Astrocyte (in vitro differentiated cells and primary cell): ENCODE measurements at regions not wholly inside any gene's neighbourhood (a gene's known extent, or its start where the extent isn't known, plus 50 kb on each side); places are given as distances from the start of the nearest gene placed in this dataset.

Experiments
- DNase-seq: peaks from one replicate; pipeline ENCODE4 v3.0.0-alpha.2; 2010; ENCODE audit warnings: low read depth
- FAIRE-seq: peaks from 2 replicates; lab custom pipeline; 2011; peaks lifted over from hg19 to GRCh38; lab: Jason Lieb, UNC
- H2AFZ ChIP-seq: 2 replicates; pipeline ENCODE4 v1.6.0; 2012; ENCODE audit warnings: low read depth, low read length, inconsistent platforms
- H3K27ac ChIP-seq: 2 replicates; pipeline ENCODE4 v1.5.1; 2011; ENCODE audit warnings: low read depth, low read length, inconsistent platforms
- H3K27me3 ChIP-seq: 2 replicates; pipeline ENCODE4 v1.6.0; 2011; ENCODE audit warnings: low read length, inconsistent platforms; ENCODE audit not compliant: insufficient read depth
- H3K36me3 ChIP-seq: 2 replicates; pipeline ENCODE4 v1.5.1; 2011; ENCODE audit warnings: low read length, inconsistent platforms; ENCODE audit not compliant: insufficient read depth
- H3K4me1 ChIP-seq: 2 replicates; pipeline ENCODE4 v1.5.1; 2011; ENCODE audit warnings: low read length, inconsistent platforms; ENCODE audit not compliant: insufficient read depth
- H3K4me2 ChIP-seq: 2 replicates; pipeline ENCODE4 v1.6.0; 2012; ENCODE audit warnings: low read length, inconsistent platforms
- H3K4me3 ChIP-seq: 2 replicates; pipeline ENCODE4 v1.5.1; 2011; ENCODE audit warnings: low read depth, mild to moderate bottlenecking, low read length, inconsistent platforms; ENCODE audit not compliant: insufficient read depth
- H3K79me2 ChIP-seq: 2 replicates; pipeline ENCODE4 v1.6.0; 2012; ENCODE audit warnings: mild to moderate bottlenecking, low read length, inconsistent platforms; ENCODE audit not compliant: insufficient read depth
- H3K9ac ChIP-seq: 2 replicates; pipeline ENCODE4 v1.6.0; 2012; ENCODE audit warnings: mild to moderate bottlenecking, low read length, inconsistent platforms
- H3K9me3 ChIP-seq: 2 replicates; pipeline ENCODE4 v1.5.1; 2012; ENCODE audit warnings: low read depth, mild to moderate bottlenecking, low read length, inconsistent platforms; ENCODE audit not compliant: insufficient read depth
- H4K20me1 ChIP-seq: 2 replicates; pipeline ENCODE4 v1.6.0; 2012; ENCODE audit warnings: low read length, inconsistent platforms; ENCODE audit not compliant: insufficient read depth
- H3K27ac Mint-ChIP-seq: one replicate; pipeline ENCODE4 v1.8.0; 2021; ENCODE audit warnings: mild to moderate bottlenecking, mixed read lengths; ENCODE audit not compliant: unreplicated experiment
- H3K27me3 Mint-ChIP-seq: one replicate; pipeline ENCODE4 v1.8.0; 2021; ENCODE audit warnings: low read depth, mixed read lengths; ENCODE audit not compliant: unreplicated experiment
- H3K36me3 Mint-ChIP-seq: one replicate; pipeline ENCODE4 v1.8.0; 2021; ENCODE audit warnings: low read depth, mixed read lengths; ENCODE audit not compliant: unreplicated experiment
- H3K4me1 Mint-ChIP-seq: one replicate; pipeline ENCODE4 v1.8.0; 2021; ENCODE audit warnings: low read depth, mixed read lengths; ENCODE audit not compliant: unreplicated experiment
- H3K4me3 Mint-ChIP-seq: one replicate; pipeline ENCODE4 v1.8.0; 2021; ENCODE audit warnings: mild to moderate bottlenecking, moderate library complexity, mixed read lengths; ENCODE audit not compliant: unreplicated experiment
- H3K9me3 Mint-ChIP-seq: one replicate; pipeline ENCODE4 v1.8.0; 2021; ENCODE audit warnings: mild to moderate bottlenecking, mixed read lengths; ENCODE audit not compliant: unreplicated experiment
- CTCF ChIP-seq: IDR thresholded peaks from 2 replicates; pipeline ENCODE4 v1.5.1; 2011; ENCODE audit warnings: low read depth, mild to moderate bottlenecking, inconsistent platforms, low read length, moderate library complexity; ENCODE audit not compliant: insufficient read depth
- EZH2 ChIP-seq: IDR thresholded peaks from 2 replicates; pipeline ENCODE4 v1.6.1; 2012; ENCODE audit warnings: mild to moderate bottlenecking, low read length, inconsistent platforms; ENCODE audit not compliant: insufficient read depth

- Histone ChIP-seq H2AFZ (no peak overlapping the region), H3K4me2 (no peak overlapping the region), H3K36me3 (no peaks in the 10 kb centered on the region), H3K27ac (no peak overlapping the region), H3K4me3 (no peak overlapping the region), H3K9ac (no peak overlapping the region), H3K79me2 (no peaks in the 10 kb centered on the region), H3K9me3 (no peaks in the 10 kb centered on the region), H4K20me1 (no peaks in the 10 kb centered on the region), H3K27me3 (no peaks in the 10 kb centered on the region), H3K4me1 (peaks cover 14% of the 10 kb centered on the region)
- Mint-ChIP-seq H3K27me3 (peaks cover 35% of the 10 kb centered on the region), H3K9me3 (peaks cover 13% of the 10 kb centered on the region), H3K4me1 (peaks cover 18% of the 10 kb centered on the region), H3K27ac (no peak overlapping the region), H3K36me3 (no peaks in the 10 kb centered on the region), H3K4me3 (no peak overlapping the region)
- TF ChIP-seq CTCF (no peak), EZH2 (no peak)
- FAIRE-seq (no peak), DNase-seq (no peak)
These were observed 86.2 kb upstream of the HS6ST1 start for GRCh38 chr2:128404709-128405466.

DNA sequence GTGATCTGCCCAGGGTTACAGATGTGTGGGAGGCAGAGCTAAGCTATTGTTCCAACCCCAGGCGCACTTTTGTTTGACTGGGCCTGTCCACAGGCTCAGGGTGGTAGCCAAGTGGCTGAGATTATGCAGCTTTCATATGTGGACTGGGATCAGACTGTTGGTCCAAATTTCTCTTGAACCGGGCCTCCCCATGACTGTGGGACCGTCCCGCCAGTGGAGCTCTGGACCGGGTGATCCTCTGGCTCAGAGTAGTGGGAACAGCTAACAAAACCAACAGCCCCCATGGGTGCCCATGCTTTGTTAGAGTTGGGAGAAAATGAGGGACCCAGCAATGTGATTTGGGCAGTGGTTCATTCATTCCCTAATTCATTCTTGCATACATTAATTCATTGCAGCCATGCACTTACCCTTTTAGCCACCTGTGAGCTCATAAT is 86.8 kb upstream of the HS6ST1 start:
- no peak overlapping the region for H2AFZ ChIP-seq
- Mint-ChIP-seq H3K36me3 (no peaks in the 10 kb centered on the region), H3K27me3 (peaks cover 41% of the 10 kb centered on the region), H3K4me3 (no peak overlapping the region), H3K9me3 (peaks cover 12% of the 10 kb centered on the region), H3K4me1 (peaks cover 21% of the 10 kb centered on the region), H3K27ac (no peak overlapping the region)
- no peak for FAIRE-seq
- no peak overlapping the region for H3K9ac ChIP-seq
- no peak overlapping the region for H3K4me3 ChIP-seq
- no peak for DNase-seq
- no peaks in the 10 kb centered on the region for H3K9me3 ChIP-seq
- no peaks in the 10 kb centered on the region for H4K20me1 ChIP-seq
- no peak overlapping the region for H3K4me2 ChIP-seq
- H3K27ac ChIP-seq, result no peak overlapping the region
- H3K27me3 ChIP-seq, result no peaks in the 10 kb centered on the region
- H3K36me3 ChIP-seq, result no peaks in the 10 kb centered on the region
- TF ChIP-seq CTCF, result no peak
- TF ChIP-seq EZH2, result no peak
- H3K79me2 ChIP-seq, result no peaks in the 10 kb centered on the region
- H3K4me1 ChIP-seq, result peaks cover 14% of the 10 kb centered on the region

DNA sequence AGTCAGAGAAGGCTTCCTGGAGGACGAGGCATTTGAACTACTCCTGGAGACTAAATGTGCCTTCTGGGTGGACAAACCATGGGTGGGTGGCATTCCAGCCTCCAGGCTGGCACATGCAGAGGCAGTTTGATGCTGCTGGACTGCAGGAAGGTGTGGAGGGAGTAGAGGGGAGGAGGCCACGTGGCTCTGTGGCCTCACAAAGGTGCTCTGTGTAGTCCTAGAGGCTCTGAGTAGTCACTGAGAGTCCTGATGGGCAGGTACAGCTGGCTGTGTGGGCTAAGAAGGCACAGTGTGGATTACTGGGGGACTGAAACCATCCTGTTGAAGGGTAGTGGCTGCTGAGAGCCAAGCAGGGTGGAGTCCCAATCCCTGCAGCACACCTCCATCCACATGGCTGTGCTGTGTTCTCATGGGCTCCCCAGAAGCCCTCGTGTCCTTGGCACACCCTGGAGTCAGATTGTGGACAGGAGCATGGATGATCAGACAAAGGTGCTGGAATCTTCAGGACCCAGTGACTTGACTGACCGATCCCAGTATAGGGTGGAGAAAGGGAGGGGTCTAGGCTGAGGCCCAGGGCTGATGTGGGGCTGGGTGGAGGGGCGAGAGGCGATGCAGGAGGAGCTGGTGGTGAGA is 87.4 kb upstream of the HS6ST1 start:
- FAIRE-seq (no peak), DNase-seq (no peak)
- H3K79me2 ChIP-seq, result no peaks in the 10 kb centered on the region
- Mint-ChIP-seq H3K9me3 (peaks cover 11% of the 10 kb centered on the region), H3K4me1 (peaks cover 21% of the 10 kb centered on the region), H3K36me3 (no peaks in the 10 kb centered on the region), H3K4me3 (no peak overlapping the region), H3K27me3 (peaks cover 44% of the 10 kb centered on the region), H3K27ac (no peak overlapping the region)
- no peak overlapping the region for H3K4me2 ChIP-seq
- H3K27me3 ChIP-seq, result no peaks in the 10 kb centered on the region
- no peak overlapping the region for H2AFZ ChIP-seq
- no peak overlapping the region for H3K27ac ChIP-seq
- H3K36me3 ChIP-seq, result no peaks in the 10 kb centered on the region
- peaks cover 14% of the 10 kb centered on the region for H3K4me1 ChIP-seq
- H3K9me3 ChIP-seq, result no peaks in the 10 kb centered on the region
- H3K9ac ChIP-seq, result no peak overlapping the region
- no peak for TF ChIP-seq CTCF
- TF ChIP-seq EZH2, result no peak
- no peak overlapping the region for H3K4me3 ChIP-seq
- no peaks in the 10 kb centered on the region for H4K20me1 ChIP-seq
